ENCODE measurements at regions not wholly inside any gene's neighbourhood (a gene's known extent, or its start where the extent isn't known, plus 50 kb on each side); places are given as distances from the start of the nearest gene placed in this dataset.
"Not testable (repeated sequence)": the region's sequence is repeated elsewhere in the genome, so short reads cannot be mapped to it uniquely, and the experiment has no call there.

DNA sequence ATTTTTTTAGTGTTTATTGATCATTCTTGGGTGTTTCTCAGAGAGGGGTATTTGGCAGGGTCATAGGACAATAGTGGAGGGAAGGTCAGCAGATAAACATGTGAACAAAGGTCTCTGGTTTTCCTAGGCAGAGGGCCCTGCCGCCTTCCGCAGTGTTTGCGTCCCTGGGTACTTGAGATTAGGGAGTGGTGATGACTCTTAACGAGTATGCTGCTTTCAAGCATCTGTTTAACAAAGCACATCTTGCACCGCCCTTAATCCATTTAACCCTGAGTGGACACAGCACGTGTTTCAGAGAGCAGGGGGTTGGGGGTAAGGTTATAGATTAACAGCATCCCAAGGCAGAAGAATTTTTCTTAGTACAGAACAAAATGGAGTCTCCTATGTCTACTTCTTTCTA, 67.1 kb upstream of the MAN1A2 start:
- not testable (repeated sequence) for TF ChIP-seq CTCF, POLR2A (IDR thresholded peaks at IDR 0.05)
